SK-MEL-5 (cell line): ENCODE measurements at regions not wholly inside any gene's neighbourhood (a gene's known extent, or its start where the extent isn't known, plus 50 kb on each side); places are given as distances from the start of the nearest gene placed in this dataset.

Experiments used
- DNase-seq: peaks from one replicate; pipeline ENCODE4 v3.0.0-alpha.2; 2016; ENCODE audit warnings: low read depth, low spot score
- in situ Hi-C: cut with HindIII; loops from 2 replicates; pipeline ENCODE4 v1.10.0; 2016; ENCODE audit warnings: low sequenced_read_pairs, high pct_unique_total_duplicates, low pct_unique_long_range_greater_than_20kb

DNA sequence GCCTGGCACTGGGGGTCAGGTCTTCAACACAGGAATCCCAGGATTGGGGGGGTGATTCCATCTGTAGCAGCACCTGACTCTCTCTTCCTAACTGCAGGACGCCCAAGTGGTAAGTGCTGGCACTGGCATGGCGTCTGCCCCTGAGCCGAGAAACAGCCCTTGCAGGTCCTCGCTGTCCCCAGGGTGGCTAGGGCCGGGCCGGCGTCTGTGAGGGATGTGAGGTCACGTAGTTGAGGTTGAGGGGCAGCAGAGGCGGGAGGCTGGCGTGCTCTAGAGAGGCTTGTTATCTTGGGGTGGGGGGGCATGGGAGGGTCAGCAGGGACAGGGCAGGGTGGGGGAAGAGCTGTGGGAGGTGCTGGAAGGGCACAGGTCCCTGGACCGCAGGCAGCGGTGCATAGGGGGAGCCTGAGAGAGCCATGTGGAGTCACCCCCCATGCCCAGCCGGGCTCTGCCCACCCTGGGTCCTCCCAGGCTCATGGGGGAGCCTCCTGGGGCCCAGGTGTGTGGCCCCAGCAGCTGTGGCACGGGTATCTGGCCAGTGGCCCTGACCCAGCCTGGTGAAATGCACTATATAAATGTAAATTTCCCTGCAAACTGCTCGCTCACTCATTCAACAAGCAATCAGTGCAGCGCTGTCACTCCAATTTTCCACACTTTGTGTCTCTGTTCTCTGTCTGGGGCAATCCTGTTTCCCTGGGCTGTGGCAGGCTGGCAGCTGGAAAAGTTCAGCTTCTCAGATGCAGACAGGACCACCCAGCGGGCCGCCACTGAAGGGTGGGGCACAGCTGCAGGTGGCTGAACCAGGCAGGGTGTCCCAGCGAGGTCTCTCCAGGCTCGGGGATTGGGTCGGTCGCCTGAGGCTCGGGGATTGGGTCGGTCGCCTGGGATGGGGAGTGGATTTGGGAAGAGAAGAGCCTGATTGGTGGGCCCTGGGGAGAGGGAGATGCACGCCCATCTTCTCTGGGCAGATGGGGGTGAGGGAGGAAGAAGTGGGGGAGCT lies 102.2 kb upstream of the NKX1-1 start:
- no peak for DNase-seq
- in situ Hi-C loops, result no loop called here

DNA sequence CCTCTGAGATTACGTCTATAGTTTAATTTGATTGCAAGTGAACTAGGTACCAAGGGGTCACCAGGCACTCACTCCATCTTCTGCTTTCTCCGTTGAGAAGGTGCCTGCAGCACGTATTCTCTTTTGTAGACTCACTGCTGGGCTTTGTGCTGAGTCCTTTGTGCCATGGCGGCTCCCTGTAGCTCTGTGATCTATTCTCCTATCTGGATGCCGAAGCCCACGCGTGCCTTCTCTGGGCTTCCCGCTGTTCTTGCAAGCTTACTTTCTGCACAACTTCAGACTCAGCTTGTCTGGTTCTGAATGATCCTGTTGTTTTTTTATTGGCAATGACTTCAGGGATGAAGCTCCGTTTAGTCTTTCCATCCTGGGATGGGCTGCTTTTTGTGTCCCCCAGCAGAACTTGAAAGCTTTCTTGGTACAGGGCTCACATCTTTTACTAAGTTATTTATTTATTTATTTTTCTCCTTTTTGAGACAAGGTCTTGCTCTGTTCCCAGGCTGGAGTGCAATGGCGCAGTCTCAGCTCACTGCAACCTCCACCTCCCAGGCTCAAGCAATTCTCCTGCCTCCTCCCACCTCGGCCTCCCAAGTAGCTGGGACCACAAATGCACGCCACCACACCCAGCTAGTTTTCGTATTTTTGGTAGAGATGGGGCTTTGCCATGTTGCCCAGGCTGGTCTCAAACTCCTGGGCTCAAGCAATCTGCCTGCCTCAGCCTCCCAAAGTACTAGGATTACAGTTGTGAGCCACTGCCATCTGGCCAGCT lies 100.9 kb upstream of the NKX1-1 start:
- in situ Hi-C loops, result no loop called here

DNA sequence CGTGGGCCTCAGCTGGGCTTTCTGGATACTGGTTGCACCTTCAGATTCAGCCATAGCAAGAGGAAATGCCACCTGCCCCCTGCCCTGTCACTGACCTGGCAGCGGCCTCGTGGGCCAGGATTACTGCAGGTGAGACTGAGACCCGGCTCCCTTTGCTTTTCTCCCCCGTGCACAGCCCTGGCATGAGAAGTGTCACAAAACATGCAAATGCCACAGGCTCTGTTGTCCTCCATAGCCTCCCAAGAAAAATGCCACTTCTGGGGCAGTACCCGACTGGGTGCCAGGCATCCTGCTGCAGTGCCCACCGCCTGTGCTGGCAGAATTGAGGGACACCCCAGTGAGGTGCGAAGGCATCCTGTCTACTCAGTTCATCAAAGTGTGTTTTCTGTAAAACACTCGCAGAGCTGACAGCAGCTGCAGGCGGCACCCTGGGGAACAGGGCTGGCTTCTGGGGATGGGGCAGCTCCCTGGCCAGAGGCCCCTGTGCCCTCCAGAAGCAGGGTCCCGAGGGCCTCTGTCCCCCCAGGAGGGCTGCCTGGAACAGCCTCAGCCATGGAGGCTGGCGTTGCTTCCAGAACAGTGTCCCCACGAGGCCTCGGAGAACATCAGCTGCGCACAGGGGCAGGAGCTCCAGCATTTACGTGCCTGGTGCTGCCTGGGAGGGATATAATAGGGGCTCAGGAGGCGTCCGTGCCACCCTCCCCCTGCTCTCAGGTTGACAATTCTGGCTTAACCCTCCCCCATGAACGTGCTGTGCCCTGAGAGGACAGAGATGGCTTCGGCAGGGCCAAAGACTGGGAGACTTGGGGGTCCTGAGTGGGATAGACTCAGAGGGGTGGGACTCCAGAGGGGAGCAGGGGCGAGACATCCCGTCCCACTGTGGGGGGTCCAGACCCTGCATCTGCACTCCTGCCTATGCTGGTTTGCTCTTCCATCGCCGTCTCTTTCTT lies 99.5 kb upstream of the NKX1-1 start:
- in situ Hi-C loops, result no loop called here

More for the DNA sequence above, 100.9 kb upstream of the NKX1-1 start:
- no peak for DNase-seq

DNA sequence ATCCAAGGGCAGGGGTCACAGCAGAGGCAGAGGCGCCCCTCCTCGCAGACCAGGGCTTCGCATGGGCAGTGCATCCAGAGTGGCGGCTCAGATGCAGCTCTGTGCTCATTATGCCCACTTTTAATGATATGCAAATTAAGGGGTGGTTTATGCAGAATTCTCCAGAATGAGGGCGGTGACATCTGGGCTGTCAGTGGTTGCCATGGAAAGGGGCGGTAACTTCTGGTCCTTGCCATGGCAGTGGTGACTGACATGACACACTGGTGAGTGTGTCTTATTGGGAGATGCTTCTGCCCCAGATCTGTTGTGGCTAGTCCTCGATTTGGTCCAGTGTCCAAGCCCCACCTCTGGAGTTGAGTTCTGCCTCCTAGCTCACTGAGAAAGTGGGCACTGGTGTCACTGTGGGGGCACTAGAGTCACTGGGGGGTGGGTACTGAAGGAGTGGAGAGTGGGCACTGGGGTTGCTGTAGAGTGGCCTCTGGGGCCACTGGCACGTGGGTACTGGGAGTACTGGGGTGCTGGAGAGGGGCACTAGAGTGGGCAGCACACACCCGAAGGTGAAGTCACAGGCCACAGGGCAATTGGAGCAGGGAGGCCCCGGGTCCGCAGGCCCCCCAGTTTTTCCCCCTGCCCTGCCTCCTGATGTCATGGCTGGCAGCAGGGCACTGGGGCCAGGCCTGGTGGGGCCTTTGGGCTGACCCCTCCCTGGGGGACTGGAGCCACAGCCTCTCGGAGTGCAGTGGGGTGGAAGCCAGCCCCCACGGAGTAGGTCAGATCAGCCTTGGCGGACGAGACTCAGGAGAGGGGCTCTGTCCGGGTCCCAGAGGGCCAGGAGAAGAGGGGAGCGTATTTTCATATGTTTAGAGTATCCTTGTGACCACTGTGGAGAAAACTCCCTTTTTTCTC lies 98.6 kb upstream of the NKX1-1 start:
- in situ Hi-C loops, result no loop called here

More for the DNA sequence above, 99.5 kb upstream of the NKX1-1 start:
- DNase-seq, result no peak

DNA sequence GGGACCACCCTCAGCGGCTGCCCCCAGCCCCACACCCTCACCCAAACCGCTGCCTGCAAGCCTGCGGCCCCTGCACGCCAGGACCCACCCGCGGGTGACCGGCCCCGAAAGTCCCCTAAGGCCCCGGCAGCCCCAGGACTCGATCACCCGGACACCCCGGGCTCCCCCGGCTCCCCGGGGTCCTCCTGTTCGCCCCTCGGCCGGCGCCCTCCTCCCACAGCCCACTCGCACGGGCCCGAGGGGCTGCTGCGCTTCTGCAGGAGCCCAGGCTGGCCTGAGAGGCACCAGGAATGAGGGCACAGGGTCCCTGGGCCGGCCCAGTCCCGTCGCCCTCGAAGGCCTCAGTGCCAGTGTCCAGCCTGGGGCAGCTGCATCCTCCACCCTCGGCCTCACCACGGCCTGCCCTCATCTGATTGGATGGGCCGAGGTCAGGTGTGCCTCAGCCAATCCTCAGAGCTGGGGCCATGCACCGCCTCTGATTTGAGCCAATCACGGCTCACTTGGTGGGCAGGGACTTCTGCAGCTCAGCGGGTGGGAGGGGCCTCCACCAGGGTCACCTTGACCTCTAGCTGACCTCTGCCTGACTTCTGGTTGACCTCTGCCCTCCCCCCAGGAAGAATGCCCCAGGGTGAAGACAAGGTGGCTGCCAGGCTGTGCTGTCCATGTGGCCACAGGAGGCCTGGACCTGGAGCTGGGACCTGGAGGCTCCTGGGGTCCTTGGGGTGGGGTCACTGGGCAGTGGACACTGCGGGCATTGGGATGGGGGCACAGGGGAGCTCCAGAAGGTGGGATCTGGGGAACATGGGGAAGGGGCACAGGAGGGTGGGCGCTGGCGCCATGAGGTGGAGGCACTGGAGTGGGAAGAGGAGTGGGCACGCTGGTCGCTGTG lies 97.6 kb upstream of the NKX1-1 start:
- in situ Hi-C loops, result no loop called here
- no peak for DNase-seq

More for the DNA sequence above, 98.6 kb upstream of the NKX1-1 start:
- DNase-seq, result no peak

DNA sequence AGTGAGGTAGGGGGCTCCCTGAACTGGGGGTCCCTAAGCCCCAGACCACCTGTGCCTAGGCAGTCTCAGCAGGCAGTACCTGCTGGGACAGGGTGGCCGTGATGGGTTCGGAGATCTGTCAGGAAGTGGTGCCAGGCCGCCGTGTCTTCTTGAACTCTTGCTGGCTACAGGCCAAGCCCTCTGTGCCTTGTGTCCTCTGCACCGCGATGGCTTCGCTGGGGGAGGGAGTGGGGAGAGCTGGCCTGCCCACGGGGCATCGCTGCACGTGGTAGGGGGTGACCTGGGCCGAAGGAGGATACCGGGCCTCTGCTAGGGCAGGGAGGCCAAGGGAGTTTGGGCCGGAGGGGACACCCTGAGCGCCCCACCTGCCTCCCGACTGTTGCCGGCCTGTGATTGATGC lies 96.7 kb upstream of the NKX1-1 start:
- in situ Hi-C loops, result no loop called here
- no peak for DNase-seq

DNA sequence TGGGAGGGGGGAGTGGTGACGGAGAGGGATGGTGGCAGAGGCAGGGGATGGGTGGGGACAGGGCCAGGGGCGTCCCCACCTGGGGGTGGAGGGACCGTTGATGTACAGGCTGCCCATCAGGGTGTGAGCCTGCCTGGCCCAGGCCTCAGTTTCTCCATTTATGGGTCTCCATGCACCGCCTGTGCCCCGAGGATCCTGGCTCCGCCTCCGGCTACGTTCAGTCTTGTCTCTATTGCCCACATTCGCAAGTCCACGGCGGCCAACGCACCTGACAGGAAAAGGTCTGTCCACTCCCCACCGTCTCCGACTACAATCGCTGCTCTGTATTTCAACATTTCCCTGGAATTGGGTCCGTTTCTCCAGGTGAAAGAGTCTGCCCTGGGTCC lies 96.3 kb upstream of the NKX1-1 start:
- DNase-seq, result no peak
- in situ Hi-C loops, result no loop called here

DNA sequence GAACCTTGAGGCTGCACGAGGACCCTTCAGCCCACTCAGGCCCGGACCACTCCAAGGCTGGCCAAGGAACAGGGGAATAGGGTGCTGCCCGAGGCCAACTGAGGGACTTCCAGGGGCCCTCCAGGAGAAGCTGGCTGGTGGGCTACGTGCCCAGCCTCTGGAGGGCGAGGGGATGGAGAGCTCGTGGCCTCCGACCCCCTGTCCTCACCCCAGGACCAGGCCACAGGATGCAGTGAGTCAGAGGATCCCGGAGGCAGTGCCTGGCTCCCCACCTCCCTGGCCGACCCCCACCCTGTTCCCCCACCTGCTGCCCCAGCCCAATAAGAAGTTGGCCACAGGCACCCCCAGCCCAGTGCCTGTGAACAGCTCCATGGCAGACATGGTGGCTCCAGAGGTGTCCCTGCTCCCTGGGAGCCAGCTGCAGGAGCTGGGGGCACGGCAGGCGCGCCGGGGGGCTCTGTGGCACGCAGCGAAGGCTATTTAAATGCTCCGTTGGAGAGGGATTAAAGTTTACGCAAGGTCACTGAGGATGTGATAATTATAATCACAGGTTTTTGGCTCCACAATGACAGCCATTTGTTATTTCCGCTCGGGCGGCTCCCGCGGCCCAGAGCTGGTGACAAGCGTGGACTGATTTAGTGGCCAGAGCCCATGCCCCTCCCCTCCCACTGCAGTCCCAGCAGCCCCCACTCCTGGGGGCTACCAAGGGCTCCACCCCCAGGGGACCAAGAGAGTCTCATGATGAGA lies 95.7 kb upstream of the NKX1-1 start:
- DNase-seq, result no peak
- in situ Hi-C loops, result no loop called here

DNA sequence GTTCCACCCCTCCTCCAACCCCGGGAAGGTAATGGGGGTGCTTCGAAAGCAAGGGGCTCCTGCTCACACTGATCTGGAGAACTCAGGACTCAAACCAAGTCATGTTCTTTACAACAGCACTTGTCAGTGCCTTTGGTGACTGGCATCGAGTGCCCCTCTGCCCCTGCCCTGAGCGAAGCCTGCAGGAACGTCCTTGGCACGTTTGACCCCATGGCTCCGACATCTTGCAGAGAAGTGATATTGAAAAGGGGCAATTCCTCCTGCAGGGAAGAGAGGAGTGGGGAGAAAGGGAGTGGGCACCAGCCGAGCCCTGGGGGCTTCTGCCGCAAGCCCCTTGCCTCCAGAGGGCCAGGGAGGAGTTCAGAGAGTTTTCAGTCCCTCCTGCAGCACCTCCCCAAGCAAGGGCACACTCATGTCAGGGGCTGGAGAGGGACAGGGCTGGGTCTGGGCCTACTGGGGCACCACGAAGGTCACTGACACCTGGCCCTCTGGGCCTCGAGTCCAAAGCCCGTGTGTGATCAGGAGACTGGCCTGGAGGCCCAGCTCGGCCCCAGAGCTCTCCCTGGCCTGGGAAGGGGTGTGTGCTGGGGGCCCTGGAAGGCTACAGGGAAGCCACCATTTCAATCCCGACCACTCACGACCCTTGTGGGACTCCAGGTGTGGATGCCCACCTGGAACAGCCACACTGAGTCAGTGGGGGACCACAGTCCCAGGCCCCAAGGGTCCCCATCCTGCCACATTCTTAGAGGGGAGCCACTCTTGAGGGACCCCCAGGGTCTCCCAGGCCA lies 94.9 kb upstream of the NKX1-1 start:
- in situ Hi-C loops, result no loop called here
- DNase-seq, result no peak

DNA sequence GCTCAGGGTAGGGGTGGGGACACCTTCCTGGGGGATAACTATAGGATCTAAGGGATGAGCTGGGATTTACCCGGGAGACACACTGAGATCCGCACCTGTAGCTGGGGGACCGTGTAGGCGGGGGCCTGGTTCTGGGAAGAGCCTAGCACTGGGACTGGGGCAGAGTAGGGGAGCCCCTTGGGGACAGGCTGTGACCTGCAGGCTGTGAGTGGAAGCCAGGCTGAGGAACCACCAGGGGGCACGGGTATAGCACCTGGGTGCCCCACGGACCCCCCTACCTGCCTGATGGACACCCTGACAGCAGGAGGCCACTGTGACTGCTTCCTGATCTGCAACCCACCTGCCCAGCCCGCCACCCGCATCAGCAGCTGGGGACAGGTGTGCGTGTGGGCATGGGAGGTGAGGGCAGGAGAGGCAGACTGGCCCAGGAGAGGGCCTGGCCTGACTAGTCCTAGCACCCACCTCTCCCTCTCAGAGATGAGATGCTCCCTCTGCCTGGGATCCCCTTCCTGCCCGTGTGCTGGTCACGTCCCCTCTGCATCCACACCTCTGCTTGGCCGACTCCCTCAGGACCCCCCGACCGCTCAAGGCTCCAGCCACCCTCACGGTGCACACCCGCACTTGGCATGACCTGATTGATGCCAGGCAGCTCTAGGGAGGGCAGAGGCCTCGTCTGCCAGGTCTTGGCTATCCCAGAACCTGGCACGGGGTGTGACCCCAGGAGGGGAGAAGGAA lies 94.2 kb upstream of the NKX1-1 start:
- in situ Hi-C loops, result no loop called here
- DNase-seq, result no peak

DNA sequence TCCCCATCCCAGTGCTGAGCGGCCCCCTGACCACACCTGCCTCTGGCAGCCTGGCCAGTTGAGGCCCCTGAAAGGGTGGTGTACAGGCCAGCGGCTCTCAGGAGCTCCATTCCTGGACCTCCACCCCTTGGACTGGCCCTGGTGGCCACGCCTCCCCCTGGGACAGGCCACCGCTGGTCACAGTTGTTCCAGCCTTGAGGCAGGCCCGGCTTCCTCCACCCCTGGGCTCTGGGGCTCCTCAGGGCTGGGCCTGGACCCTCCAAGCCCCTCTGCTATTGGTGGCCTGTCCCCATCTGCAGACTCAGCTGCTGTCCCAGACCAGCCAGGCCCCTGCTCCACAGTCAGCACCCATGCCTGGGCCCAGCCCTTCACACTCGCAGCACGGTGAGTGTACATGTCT lies 93.2 kb upstream of the NKX1-1 start:
- DNase-seq, result no peak
- in situ Hi-C loops, result no loop called here

DNA sequence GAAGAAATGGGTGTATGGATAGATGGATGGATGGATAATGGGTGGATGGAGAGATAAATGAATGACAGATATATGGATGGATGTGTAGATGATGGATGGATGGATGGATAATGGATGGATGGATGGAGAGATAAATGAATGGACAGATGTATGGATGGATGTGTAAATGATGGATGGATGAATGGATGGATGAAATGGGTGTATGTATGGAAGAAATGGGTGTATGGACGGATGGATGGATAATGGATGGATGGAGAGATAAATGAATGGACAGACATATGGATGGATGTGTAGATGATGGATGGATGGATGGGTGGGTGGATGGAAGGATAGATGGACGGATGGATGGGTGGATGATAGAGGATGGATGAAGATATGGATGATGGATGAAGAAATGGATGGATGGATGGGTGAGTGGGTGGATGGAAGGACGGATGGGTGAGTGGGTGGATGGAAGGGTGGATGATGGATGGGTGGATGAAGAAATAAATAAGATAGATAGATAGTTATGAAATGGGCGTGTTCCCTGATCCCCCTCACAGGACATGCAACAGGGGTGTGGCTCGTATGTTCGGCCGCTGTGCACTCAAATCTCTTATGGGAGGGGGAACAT lies 91.1 kb upstream of the NKX1-1 start:
- in situ Hi-C loops, result no loop called here
- DNase-seq, result no peak

DNA sequence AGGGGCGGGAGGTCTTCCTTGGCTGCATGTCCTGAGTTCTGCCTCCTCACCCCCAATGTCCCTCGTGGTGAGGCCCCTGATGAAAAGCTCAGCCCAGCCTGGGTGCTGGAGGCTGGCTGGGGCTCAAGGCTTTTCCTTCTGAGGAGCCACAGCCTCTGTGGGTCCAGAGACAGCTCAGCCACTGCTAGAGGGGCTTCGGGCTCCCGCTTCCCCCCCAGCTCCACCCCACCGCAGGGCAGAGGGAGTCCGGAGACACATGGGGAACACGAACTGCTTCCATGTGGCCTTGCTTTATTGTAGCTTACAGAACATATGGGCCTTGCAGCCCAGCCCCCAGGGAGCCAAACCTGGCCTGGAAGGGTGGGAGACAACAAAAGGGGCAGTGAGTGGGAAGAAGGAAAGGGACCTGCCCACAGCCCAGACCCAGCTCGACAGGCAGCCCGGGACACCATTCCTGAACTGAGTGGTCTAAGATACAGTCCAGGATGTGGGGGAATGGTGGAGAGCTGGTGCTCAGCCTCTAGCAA lies 89.9 kb upstream of the NKX1-1 start:
- in situ Hi-C loops, result no loop called here
- DNase-seq, result no peak
